AG04449 (cell line): ENCODE measurements at regions not wholly inside any gene's neighbourhood (a gene's known extent, or its start where the extent isn't known, plus 50 kb on each side); places are given as distances from the start of the nearest gene placed in this dataset.

Experiments
- CTCF ChIA-PET: fragments of 350-600 bp; formaldehyde crosslinking; extraction: SDS; loops from one replicate; lab custom pipeline; 2021; ENCODE audit warnings: antibody characterized with exemption; lab: Yijun Ruan, JAX
- POLR2A ChIA-PET: fragments of 400-600, 350-600 bp; formaldehyde crosslinking; extraction: SDS; loops from one replicate; lab custom pipeline; 2020; ENCODE audit warnings: antibody characterized with exemption, inconsistent platforms; lab: Yijun Ruan, JAX
- DNase-seq: peaks from one replicate; pipeline ENCODE4 v3.0.0-alpha.2; 2010; ENCODE audit warnings: low read depth, low spot score
- H3K4me3 ChIP-seq: 2 replicates; pipeline ENCODE4 v1.5.1; 2011; ENCODE audit warnings: low read depth, mild to moderate bottlenecking, control low read depth, low read length
- TF ChIP-seq, protein P1 (sequence below): IDR thresholded peaks from one replicate; pipeline ENCODE4 v1.5.1; 2011; ENCODE audit warnings: mild to moderate bottlenecking, moderate library complexity, low read length, control low read depth, inconsistent platforms; ENCODE audit not compliant: insufficient read depth; ENCODE audit errors: missing control alignments

DNA sequence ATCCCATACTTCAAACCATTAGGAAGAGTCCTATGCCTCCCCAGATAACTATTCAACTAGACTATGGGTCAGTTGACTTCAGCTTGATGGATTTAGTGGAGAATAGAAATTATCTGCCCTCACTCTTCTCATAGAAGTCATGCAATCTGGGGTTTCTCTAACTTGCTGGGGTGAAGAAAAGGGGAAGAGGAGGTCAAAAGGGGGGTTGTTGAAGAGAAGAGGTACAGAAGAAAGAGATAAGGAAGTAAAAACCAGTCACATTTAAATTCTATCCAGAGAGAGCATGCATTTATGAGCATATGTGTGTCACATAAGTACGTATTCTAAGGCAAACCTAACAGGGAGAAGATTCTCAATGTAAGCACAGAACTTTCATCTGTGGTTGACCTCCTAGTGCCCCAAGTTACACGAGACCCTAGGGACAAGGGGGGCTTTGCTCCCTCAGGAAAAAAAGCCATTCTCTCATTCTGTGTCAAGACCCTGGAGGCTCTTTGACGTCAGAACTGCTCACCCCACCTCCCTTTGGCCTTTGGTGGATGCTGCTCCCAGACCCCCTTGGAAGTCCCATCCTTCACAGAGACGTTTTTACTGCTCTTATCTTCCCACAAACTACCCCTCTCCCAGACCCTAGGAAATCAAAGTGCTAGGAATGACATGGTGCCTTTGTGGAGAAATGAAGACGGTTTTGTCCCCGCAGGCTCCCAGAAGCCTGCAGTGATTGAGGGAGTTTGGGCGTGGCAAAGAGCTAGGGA lies 236.8 kb upstream of the TNP1 start:
- DNase-seq, result no peak
- CTCF ChIA-PET, result no interaction called here
- POLR2A ChIA-PET, result no interaction called here
- H3K4me3 ChIP-seq, result no peak overlapping the region
- TF ChIP-seq, protein P1, sequence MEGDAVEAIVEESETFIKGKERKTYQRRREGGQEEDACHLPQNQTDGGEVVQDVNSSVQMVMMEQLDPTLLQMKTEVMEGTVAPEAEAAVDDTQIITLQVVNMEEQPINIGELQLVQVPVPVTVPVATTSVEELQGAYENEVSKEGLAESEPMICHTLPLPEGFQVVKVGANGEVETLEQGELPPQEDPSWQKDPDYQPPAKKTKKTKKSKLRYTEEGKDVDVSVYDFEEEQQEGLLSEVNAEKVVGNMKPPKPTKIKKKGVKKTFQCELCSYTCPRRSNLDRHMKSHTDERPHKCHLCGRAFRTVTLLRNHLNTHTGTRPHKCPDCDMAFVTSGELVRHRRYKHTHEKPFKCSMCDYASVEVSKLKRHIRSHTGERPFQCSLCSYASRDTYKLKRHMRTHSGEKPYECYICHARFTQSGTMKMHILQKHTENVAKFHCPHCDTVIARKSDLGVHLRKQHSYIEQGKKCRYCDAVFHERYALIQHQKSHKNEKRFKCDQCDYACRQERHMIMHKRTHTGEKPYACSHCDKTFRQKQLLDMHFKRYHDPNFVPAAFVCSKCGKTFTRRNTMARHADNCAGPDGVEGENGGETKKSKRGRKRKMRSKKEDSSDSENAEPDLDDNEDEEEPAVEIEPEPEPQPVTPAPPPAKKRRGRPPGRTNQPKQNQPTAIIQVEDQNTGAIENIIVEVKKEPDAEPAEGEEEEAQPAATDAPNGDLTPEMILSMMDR, result no peak

DNA sequence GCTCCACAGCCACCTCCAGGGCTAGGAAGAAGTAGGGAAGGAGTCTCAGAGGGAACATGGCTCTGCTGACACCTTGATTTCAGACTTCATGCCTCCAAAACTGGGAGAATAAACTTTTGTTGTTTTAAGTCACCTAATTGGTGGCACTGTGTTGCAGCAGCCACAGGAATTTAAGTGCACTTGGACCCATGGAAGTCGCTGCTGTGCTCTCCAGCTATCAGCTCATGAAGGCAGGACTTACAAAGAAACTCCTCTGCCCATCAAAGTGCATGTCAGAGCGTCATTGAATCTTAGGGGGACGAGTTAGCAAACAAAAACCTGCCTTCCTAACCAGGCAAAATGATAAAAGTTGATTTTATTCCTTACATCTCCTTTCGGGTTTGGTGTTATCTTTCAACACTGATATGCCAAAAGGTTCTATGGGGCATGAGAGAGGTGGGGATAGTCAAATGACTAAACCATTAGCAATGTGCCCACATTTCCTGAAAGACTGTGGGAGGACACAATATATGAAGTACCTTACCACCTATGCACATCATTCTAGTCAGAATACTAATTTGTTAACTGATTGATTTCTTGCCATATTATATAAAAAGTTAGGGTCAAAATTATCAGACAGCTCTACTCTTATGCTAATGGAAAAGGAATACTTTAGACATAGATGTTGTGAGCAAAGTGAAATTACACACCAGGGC lies 235.8 kb upstream of the TNP1 start:
- H3K4me3 ChIP-seq, result no peak overlapping the region
- POLR2A ChIA-PET, result interaction anchor here (1.2 kb wide), 1 partner anchor 10 kb away, joined by 3 read pairs; no protein-coding TSS in a partner anchor
- TF ChIP-seq, protein P1, result no peak
- DNase-seq, result no peak
- CTCF ChIA-PET, result interaction anchor here (1.1 to 1.4 kb wide), 2 partner anchors 10 to 21 kb away, joined by 3 to 4 read pairs; no protein-coding TSS in a partner anchor

DNA sequence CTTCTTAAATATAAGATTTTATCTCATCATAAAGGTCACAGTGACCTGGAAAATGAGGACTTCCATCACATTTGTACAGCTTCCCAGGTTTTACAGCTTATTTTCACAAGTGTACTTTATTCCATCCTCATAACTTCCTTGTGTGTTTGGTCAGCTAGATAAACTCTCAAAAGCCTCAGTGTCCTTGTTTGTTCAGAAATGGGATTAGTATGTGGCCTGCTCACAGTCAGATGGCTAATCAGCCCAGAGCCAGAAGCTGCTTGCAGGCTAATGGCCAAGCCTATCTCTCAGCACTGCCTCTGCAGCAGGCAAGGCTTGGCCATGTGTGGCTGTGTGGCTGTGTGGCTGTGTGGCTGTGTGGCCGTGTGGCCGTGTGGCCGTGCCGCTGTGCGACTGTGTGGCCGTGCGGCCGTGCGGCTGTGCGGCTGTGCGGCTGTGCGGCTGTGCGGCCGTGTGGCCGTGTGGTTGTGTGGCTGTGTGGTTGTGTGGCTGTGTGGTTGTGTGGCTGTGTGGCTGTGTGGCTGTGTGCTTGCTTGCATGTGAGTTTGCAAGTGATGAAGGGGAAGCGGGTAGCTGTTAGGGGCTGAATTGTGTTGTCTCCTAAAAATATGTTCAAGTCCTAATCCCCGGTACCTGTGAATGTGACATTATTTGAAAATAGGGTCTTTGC lies 233.0 kb upstream of the TNP1 start:
- ChIA-PET CTCF (no interaction called here), POLR2A (no interaction called here)
- H3K4me3 ChIP-seq, result no peak overlapping the region
- no peak for DNase-seq
- TF ChIP-seq, protein P1, result no peak

DNA sequence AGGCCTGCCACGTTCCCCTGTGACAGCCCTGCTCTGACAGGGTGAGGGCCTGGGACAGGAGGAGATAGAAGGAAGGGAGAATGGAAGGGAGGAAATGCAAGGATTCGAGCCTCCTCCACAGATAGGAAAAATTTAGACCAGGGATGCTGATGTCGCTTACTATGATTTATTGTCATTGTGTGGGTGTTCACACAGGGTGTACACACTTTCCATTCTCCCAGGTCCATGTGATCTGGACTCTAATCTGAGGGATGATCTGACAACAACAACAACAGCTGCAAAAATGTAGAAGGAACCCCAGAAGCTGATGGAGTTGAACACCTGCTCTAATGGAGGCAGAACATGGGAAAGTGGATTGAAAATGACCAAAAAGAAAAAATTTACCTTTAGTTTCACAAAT lies 231.7 kb upstream of the TNP1 start:
- TF ChIP-seq, protein P1, result no peak
- H3K4me3 ChIP-seq, result no peak overlapping the region
- CTCF ChIA-PET, result no interaction called here
- POLR2A ChIA-PET, result no interaction called here
- no peak for DNase-seq

DNA sequence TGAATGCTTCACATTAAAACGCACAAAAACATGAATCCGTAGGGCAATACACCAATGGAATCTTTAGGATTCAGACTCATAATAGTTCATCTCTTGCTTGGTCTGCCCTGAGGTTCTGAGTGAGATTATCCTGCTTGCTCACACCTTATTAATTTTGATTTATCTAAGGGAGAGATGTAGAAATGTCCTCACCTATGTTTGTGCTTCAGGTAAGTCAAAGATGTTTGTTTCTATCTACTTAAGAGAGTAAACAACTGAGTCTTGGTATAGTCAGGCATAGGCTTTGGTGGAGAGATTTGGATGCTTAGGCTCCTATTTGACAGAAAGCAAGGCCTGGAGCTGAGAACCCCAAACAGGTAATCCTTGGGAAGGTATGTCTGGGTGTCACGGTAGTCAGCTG lies 231.0 kb upstream of the TNP1 start:
- no peak for DNase-seq
- POLR2A ChIA-PET, result no interaction called here
- CTCF ChIA-PET, result interaction anchor here (1.2 kb wide), 1 partner anchor 17 kb away, joined by 3 read pairs; no protein-coding TSS in a partner anchor
- no peak overlapping the region for H3K4me3 ChIP-seq
- TF ChIP-seq, protein P1, result no peak
